Coronary artery (tissue), 2 donors: ENCODE measurements at regions not wholly inside any gene's neighbourhood (a gene's known extent, or its start where the extent isn't known, plus 50 kb on each side); places are given as distances from the start of the nearest gene placed in this dataset.
"Not testable (repeated sequence)": the region's sequence is repeated elsewhere in the genome, so short reads cannot be mapped to it uniquely, and the experiment has no call there.

Experiments
- DNase-seq: peaks from one replicate; pipeline ENCODE4 v3.0.0-alpha.2; 2017; ENCODE audit warnings: low spot score
- H3K27ac ChIP-seq, 2 donors: fragments of 200-600 bp; sonication (generic); one replicate each; pipeline ENCODE4 v1.5.1; 2016 to 2019
- H3K4me3 ChIP-seq: fragments of 200-600 bp; sonication (generic); 2 replicates; pipeline ENCODE4 v1.5.1; 2016; ENCODE audit warnings: mild to moderate bottlenecking, moderate library complexity
- CTCF ChIP-seq: fragments of 200-600 bp; sonication (generic); IDR thresholded peaks from one replicate; pipeline ENCODE4 v1.5.1; 2019; ENCODE audit warnings: antibody characterized with exemption

- no peak for DNase-seq
- no peak for TF ChIP-seq CTCF
- H3K4me3 ChIP-seq = no peak overlapping the region
- no peak overlapping the region for H3K27ac ChIP-seq
These were observed 123.2 kb upstream of the RAB18 start for GRCh38 chr10:27380929-27381358.

- not testable (repeated sequence) for H3K4me3 ChIP-seq
These were observed 125.1 kb upstream of the RAB18 start for GRCh38 chr10:27379041-27379440.

GRCh38 chr10:27373566-27374160 lies 130.4 kb upstream of the RAB18 start:
- no peak for DNase-seq
- Histone ChIP-seq H3K27ac (no peak overlapping the region), H3K4me3 (no peak overlapping the region)
- TF ChIP-seq CTCF = no peak

More at GRCh38 chr10:27379041-27379440, 125.1 kb upstream of the RAB18 start:
- not testable (repeated sequence) for DNase-seq, H3K27ac ChIP-seq

GRCh38 chr10:27372095-27372494 lies 131.5 kb upstream of the ACBD5 start:
- no peak overlapping the region for H3K4me3 ChIP-seq
- DNase-seq = no peak
- H3K27ac ChIP-seq = no peak overlapping the region
- no peak for TF ChIP-seq CTCF

- not testable (repeated sequence) for DNase-seq, H3K27ac ChIP-seq, H3K4me3 ChIP-seq
These were observed 130.8 kb upstream of the ACBD5 start for GRCh38 chr10:27371375-27371774.

GRCh38 chr10:27369880-27370279 lies 129.3 kb upstream of the ACBD5 start:
- Histone ChIP-seq H3K4me3 (no peak overlapping the region), H3K27ac (no peak overlapping the region)
- no peak for DNase-seq
- no peak for TF ChIP-seq CTCF

GRCh38 chr10:27368706-27369105 lies 128.1 kb upstream of the ACBD5 start:
- no peak for TF ChIP-seq CTCF
- DNase-seq = no peak
- Histone ChIP-seq H3K4me3 (no peak overlapping the region), H3K27ac (no peak overlapping the region)

GRCh38 chr10:27366769-27367168 lies 126.2 kb upstream of the ACBD5 start:
- Histone ChIP-seq H3K27ac (no peak overlapping the region), H3K4me3 (no peak overlapping the region)
- DNase-seq = no peak
- TF ChIP-seq CTCF = no peak
